ENCODE measurements at regions not wholly inside any gene's neighbourhood (a gene's known extent, or its start where the extent isn't known, plus 50 kb on each side); places are given as distances from the start of the nearest gene placed in this dataset.
A peak's percentile ranks its signal among the peaks of the same experiment; 100 is the strongest.

DNA sequence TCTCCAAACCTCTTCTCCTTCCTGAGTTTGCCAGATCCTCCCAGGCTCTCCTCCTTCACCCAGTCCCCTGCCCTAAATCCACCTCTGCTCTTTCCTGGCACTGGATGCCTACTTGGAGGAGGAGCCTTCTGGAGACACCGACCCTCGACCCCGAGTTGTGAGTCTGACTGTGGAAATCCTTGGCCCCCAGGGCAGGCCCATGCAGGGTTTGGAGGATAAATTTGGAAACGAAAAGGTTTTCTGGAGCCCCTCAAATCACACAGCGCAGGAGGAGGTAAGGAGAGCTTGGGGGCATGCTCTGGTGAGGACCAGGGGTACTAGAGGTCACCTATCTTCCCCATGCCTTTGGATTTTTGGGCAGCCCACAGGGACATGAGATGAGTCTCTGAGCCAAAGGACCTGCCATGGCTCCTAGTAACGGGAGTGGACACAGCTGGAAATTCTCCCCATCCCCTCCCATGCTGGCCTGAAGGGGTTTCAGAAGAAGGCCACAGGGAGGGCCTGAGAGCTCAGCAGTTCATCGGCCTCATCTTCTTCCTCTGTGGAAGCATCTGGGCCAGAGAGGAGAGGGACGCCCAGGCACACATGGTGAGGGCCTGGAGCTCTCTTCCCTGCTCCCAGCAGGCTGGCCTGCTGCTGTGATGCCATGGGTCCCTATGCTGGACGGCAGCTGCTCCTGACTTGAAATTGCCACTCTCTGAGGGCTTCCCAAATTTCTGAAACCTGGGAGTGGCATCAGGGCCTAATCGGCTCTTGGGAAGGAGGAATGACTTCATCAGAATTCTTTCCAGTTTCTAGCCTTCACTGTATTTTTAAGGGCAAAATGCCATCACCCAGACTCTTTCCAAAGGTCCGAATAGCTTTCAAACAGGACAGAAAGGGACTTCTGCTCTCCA, 68.6 kb upstream of the ITGA11 start:
- DNase-seq (ENCODE audit: low read depth) = no peak

DNA sequence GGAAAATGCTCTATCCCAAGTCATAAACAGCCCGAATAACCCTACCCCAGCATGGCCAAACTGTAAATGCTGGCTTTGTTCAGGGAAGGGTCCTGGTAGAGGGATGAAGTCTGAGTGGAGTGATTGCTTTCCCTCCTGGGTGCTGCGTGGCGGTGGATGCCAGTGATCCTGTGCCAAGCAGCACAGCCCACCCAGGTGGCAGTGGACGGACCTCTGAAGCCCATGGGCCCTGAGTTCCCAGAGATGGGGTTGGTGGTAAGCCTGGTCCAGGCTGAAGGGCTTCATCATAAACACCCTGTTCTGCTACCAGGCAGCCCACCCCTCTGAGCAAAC, 69.3 kb upstream of the ITGA11 start:
- no peak for DNase-seq (ENCODE audit: low read depth)

DNA sequence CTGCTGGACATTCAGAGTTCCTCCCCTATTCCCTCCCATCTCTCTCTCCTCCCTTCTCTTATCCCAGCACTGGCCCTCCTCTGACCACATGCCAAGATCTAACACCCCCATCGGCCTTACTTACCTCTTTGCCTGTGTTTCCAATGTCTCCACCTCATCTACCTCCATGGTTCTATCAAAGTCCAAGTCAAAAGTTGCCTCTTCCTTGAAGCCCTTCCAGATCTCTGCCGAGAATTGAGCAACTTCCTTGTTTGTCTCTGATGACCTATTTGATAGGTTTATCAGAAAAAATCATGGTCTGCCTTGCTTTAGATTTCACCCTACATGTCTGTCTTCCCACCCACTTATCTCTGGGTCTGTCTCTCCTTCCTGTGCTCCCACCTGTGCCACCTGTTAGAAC, 69.7 kb upstream of the ITGA11 start:
- DNase-seq (ENCODE audit: low read depth) = no peak

DNA sequence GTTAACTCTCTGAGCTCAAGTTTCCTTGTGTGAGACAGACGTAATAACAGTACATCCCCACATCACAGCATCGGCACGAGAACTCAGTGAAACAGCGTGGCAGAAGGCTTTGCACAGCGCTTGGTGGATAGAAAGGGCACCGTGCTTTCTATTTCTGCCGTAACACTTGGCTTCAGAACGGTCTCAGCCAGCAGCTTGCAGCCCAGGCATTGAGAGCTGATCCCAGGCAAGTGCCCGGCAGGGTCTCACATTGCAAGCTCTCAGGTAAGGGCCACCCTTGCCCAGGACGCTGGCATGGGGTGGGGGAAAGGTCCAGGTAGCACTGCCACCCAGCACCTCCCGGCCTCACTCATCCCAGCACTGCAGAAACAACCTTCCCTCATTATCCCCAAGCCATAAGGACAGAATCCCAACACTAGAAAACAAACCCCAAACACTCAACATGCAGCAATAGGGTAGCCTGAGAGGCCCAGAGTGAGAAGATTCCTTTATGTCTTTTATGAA, 70.5 kb upstream of the ITGA11 start:
- no peak for DNase-seq (ENCODE audit: low read depth)

DNA sequence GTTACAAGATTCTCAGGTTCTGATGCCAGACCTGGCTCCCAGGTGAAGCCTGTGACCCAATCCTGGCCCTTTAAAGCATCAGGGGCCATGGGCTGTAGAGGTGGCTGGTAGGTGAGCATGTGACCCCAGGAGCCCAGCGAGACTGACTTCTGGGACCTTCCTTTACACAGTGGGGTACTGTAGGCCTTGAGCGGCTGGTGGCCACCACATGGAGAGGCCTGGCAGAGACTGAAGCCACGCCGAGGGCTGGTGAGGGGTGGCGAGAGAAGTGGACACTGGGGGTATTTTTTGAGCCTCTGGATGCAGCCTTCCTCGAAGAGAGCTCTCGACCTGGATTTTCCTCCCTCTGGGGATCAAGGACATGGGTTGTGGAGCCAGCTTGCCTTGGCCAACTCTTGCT, 71.2 kb upstream of the ITGA11 start:
- no peak for DNase-seq (ENCODE audit: low read depth)

DNA sequence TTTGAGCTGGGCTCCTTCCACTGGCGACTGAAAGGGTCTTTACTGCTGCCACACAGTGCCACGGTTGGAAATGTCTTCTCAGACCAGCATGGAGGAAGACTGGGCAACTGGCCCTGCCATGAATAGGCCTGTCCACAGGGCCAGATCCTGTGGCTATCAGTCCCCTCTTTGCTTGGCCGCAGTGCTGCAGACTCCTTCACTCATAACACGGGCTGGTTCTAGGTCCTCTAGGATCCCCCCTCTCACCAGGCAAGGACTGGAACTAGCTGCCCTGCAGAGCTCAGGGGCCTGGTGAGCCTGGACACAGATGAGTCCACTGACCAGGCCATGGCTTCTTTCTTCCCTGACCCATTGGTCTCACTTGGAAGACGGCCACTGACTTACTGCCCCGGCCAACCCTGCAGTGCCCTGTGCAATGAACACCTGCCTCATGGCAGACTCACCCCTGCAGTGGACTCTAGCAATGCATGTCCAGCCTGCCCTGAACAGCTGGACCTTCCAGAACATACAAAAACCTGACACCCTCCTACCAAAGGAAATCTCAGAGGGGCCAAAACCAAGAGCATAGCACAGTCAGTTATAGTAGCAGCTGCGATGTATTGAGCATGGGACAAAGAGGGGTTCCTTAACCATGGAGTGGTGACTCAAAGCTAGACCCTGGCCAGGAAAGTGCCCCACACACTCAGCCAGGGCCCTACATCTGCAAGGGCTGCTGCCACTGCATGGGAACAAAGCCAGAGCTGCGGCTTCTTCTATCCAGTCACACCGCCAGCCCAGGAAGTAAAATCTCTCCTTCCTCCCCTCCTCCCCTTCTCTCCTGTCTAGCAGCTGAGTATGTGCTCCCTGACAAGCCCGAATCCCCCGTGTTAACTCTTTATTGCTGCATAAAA, 72.1 kb upstream of the ITGA11 start:
- no peak for DNase-seq (ENCODE audit: low read depth)

DNA sequence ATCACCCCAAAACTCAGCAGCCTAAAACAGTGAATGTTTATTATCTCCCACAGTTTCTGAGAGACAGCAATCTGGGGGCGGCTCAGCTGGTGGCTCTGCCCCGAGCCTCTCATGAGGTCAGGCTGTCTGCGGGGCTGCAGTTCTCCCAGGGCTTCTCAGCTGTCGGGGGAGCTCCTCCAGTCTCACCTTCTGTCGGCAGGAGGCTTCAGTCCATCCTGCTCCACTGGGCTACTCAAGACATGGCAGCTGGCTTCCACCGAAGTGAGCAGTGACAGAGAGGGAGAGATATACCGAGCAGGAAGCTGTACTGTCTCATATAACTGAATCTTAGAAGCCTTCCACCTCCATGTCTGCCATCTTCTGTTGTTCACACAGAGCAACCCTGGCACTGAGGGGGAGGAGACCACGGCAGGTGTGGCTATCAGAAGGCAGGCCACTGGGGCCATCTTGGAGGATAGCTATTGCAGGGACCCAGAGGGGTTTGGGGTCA, 72.8 kb upstream of the ITGA11 start:
- DNase-seq (ENCODE audit: low read depth) = no peak

DNA sequence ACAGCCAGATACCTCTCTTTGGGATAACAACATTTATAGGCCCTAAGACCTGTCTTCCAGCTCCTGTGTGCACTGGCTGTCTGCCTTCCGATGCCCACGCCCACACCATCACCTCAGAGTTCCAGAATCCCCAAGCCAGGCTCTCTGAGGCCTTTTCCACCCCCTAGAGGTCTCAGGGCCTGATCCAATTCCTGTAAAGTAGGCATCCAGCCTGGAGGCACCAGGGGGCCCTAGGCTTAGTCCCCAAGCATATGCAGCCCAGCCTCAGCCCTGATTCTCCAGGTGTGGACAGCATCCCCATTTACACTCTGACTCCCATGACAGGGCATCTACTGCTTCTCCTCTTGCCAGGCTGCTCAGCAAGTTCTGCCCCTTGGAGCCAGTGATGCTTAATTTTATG, 72.7 kb upstream of the CORO2B start:
- no peak for DNase-seq (ENCODE audit: low read depth)

DNA sequence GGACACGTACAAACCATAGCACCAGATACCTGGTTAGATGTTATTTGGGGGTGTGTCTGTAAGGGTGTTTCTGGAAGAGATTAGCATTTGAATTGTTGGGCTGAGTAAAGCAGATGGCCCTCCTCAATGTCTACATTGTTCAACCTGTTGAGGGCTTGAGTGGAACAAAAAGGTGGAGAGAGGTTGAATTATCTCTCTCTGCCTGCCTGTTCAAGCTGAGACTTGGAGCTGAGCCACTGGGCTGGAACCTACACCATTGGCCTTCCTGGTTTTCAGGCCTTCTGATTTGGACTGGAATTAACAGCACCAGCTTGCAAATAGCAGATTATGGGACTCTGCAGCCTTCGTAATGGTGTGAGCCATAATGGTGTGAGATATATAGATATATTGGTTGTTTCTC, 71.3 kb upstream of the CORO2B start:
- no peak for DNase-seq (ENCODE audit: low read depth)

DNA sequence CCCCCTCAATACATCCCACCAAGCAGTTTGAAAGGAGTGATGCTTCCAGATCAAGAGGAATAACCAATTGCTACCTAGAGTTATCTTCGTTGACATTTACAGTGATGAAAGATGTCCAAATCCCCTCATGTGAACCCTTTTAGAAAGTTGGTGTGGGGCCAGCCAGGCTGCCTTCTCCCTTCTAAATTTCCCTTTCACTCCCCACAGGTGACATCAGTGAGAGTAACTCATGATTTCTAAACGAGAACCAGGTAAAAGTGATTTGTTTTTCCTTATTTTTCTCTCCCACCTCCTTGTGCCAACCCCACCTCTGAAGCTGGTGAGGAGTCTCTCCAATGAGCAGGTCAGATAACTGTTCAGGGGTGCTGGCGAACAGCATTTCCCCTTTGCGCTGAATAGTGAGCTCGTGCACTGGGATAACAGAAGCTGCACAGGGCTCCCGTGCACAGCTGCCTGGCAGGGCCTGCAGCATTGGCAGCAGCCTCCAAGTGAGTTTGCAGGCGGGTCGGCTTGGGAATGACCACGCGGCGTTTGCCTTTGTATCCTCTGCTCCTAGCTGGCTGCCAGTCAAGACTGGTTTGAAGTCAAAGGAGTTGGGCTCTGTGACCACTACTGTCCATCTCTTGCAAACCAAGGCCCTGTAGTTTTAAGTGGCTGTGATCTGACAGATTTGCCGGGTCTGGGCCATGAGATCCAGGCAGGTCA, 70.2 kb upstream of the CORO2B start:
- no peak for DNase-seq (ENCODE audit: low read depth)

DNA sequence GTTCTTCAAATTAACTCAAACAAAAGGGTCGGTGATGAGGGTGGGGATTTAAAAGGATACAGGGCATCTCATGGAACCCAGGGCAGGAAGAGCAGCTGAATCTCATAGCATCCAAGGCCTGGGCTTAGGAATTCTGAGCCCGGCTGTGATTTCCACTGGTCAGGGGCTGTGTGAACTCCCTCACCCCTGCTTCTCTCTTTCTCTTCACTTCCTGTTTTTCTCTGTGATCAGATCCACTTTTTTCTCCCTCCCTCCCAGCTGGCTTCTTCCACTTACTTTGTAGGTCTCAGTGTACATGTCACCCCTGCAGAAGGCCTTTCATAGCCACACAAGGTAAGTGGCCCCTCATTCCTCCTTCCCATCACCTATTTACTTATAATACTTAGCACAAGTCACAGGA, 68.2 kb upstream of the CORO2B start:
- DNase-seq (ENCODE audit: low read depth) = no peak

DNA sequence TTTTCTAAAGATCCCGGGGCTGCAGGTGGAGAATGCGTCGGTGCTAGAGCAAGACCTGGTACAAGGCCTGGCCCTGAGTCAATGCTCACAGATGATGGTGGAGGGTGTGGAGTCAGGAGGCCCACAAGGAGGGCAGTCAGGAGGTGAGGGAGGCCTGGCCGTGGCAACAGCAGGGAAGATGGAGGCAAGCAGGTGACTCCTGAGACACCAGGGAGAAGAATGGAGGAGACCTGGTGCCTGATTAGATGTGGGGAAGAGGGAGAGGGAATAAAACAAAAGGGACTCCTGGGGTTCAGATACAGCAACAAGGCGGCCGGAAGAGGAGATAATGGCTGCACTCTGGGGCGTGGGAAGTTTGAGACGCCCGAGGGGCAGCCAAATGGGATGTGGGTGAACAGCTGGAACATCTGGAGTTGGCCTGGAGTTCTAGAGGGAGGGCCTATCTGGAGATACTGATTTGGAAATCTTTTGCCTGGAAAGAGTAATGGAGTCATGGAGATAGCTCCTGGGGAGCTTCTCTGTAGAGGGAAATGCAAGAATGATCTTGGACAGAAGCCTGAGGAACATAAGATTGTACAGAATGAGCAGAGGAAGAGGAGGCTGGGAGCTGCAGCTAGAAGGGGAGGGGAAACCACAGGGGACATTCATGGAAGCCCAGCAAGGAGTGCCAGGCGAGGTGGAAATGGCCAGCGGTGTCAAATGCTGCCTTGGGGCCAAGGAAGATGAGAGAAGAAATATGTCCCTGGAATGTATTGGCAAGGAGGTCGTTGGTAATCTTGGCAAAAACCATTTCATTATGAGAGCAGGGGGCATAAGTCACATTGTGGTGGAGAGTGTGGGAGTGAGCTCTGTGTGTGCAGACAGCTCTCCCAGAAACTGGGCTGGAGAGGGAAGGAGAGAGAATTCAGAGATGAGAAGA, 67.5 kb upstream of the CORO2B start:
- DNase-seq (ENCODE audit: low read depth) = peak; percentile 67

DNA sequence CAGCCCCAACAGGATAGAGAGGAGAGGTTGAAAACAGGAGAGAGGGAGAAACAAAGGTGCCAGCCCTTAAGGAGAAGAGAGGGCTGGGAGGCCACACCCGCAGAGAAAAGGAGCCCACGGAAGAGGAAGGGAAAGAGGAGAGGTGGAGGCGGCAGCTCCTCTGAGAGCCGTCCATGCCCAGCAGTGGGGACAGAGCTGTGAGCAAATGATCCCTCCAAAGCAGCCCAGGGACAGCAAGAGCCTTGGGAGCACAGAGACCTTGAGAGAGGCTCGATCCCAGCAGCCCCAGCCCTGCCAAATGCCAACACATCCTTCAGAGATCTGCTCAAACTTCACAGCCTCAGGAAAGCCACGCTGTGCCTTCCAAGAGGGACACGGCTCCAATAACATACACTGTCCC, 66.7 kb upstream of the CORO2B start:
- no peak for DNase-seq (ENCODE audit: low read depth)

DNA sequence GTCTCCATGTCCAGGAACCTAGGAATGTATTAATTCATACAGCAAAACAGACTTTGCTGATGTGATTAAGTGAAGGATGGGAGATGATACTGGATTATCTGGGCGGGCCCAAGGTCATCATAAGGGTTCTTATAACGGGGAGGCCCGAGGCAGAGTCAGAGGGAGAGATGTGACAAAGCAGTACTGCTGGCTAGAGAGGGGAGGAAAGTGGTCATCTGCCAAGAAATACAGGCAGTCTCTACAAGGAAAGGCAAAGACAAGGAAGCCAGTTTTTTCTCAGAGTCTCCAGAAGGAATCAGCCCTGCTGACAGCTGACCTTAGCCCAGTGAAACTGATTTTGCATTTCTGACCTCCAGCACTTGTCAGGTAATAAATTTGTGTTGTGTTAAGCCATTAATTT, 66.2 kb upstream of the CORO2B start:
- DNase-seq (ENCODE audit: low read depth) = no peak

DNA sequence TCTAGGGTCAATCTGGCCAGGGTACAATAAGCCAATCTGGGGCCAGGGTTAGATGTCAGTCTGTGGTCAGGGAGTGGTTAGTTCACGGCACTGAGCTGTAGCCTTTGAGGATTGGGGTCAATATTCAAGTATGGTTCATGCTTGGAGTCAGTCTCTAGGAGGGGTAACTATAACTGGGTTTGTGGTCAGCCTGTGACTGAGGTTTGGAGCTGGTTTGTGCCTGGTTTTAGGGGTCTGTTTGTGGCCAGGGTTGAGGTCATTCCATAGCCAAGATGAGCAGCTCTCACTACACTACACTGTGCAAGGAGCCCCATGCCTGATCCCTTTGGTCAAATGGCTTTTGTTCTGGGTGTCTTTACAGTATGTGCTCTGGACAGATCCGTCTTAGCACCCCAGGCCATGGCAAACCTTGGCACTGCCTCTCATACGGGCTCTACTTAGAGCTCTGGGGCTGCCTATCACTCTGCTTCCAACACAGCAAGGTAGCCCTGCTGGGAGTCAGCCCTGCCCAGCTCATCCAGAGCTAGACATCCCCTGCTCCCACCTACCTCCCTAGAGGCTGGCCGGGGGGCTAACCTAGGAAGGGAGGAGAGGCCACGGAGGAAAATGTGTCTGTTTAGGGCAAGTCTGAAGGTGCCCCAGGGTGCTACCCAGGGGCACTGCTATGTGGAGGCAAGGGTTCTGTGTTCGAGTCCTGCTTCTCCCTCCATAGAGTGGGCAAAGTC, 63.3 kb upstream of the CORO2B start:
- DNase-seq (ENCODE audit: low read depth) = no peak

DNA sequence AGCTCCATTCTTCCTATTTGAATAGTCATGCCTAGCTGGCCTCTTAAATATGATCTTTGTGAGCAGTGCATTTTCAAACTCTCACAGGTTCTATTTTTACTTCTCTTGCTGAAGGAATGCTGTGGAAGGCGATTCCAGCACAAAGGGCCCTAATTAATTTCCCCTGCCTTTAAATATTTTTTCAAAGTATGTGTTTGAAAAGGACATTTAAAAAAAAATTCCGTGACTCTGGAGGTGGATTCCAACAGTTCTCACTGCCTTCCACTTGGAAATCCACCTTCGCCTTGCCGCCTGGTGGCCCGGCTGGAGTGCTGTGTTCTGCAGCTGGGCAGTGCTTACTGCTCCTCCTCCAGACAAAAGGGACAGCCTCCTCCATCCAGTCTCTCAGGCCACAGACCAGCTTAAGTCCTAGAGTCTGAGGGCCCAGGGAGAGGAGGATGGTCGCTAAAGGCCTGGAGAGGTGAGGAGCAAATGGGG, 61.5 kb upstream of the CORO2B start:
- DNase-seq (ENCODE audit: low read depth) = peak; percentile 49

DNA sequence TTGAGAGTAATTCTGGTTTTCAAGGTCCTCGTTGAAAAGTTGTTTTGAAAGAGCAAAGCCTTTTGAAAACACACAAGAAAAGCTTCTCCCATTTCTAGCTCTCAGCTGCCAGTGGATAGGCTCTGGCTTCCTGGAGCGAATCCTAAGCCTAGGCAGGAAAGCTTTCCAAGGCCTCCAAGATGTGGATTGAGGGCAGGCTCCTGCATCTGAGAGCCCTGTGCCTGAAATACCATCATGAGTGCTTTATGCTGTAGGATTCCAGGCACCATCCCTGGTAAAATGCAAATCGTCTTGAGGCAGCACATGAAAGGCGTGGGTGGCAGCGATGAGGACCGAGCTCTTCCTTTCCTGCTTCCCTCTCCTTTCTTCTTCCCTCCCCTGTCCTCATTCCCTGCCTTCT, 60.7 kb upstream of the CORO2B start:
- no peak for DNase-seq (ENCODE audit: low read depth)

DNA sequence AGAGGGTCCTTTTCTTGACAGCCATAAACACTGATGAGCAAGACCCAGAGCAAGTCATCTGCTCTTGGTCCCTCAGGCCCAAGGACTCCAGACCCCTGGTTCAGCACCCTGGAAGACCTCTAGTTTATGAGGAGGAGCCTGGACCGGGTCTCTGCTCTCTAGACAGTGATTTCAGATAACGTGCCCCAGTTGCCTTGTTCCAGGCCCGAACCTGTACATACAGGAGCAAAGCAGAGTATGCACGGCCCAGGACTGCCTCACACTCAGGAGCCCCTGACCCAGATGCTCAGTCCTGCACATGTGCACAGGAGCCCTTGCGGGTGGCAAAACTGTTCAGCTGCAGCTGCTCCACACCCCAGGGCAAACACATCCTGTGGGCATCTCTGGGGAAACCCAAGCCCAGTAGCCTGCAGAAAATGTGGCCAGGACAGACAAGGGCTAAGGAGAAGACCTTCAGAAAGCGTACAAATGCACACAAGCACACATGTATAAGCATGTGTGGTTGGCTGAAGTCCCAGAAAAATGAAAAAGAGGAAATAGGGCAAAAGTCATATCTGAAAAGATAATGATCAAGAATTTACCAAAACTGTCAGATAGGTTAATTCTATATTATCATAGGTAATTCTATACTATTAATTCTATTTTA, 59.9 kb upstream of the CORO2B start:
- DNase-seq (ENCODE audit: low read depth) = no peak

DNA sequence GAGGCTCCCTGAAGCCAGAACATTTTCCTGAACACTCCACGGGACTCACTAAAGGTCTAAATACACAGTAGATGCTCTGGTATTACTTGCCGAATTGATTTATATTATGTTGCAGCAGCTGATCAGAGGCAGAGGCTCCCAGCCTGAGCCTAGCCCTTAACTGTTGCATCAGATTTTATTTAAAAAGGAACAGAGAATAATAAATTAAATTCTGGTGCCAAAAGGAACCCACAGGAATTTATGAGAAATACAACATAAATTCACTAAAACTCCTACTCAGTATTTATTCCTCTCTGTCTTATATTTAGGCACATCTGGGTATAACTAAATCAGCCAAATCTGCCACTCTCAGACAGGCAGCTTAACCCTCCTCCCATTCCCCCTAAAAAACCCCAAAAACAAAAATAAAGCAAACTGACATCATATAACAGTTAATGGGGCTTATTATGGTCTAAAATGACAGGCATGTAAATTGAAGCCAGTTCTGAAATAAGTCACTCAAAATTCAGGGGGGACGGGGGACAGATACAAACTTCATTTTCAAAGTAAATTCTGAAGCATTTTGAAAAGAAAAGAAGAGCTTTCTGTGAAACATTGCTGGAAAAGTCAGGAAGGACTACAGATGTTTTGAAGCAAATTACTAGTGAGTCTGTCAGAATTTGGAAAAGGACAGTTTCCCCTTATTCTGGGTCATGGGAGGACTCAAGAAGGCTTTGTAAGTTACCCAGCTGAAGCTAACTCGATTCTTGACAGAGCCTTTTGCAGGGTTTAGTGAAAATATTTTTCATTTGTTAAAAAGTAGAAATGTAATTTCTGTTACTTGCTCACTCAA, 53.8 kb upstream of the CORO2B start:
- peak; percentile 81 for DNase-seq (ENCODE audit: low read depth)

Data from GM04504 (cell line).